ENCODE measurements at regions not wholly inside any gene's neighbourhood (a gene's known extent, or its start where the extent isn't known, plus 50 kb on each side); places are given as distances from the start of the nearest gene placed in this dataset.

GRCh38 chr12:125461831-125462230, 396.6 kb downstream of the AACS start:
- no peak for DNase-seq (ENCODE audit: insufficient read length, low spot score, missing footprints)
- no peak overlapping the region for H3K4me3 ChIP-seq (ENCODE audit: insufficient read depth, low read length)
- H3K4me2 ChIP-seq (ENCODE audit: insufficient read depth, low read length) = no peak overlapping the region
- H3K36me3 ChIP-seq (ENCODE audit: insufficient read depth, low read length) = no peaks in the 10 kb centered on the region
- H3K27ac ChIP-seq (ENCODE audit: low read depth, low read length) = no peak overlapping the region
- no peak for TF ChIP-seq CTCF (IDR thresholded peaks at IDR 0.05; ENCODE audit: extremely low read depth, low read depth, low read length)
- H3K79me2 ChIP-seq (ENCODE audit: insufficient read depth, low read length) = no peaks in the 10 kb centered on the region
- no peak overlapping the region for H2AFZ ChIP-seq (ENCODE audit: low read length)
- H3K4me1 ChIP-seq (ENCODE audit: insufficient read depth, low read length) = no peaks in the 10 kb centered on the region
- peaks cover 6% of the 10 kb centered on the region for H3K9me3 ChIP-seq (ENCODE audit: low read depth, low read length)
- H3K27me3 ChIP-seq (ENCODE audit: insufficient read depth, low read length) = no peaks in the 10 kb centered on the region
- no peaks in the 10 kb centered on the region for H4K20me1 ChIP-seq (ENCODE audit: insufficient read depth, low read length)

- Histone ChIP-seq H3K9me3 (ENCODE audit: low read depth, low read length) (peaks cover 6% of the 10 kb centered on the region), H3K4me3 (ENCODE audit: insufficient read depth, low read length) (no peak overlapping the region), H3K27me3 (ENCODE audit: insufficient read depth, low read length) (no peaks in the 10 kb centered on the region), H2AFZ (ENCODE audit: low read length) (no peak overlapping the region), H3K79me2 (ENCODE audit: insufficient read depth, low read length) (no peaks in the 10 kb centered on the region), H3K4me1 (ENCODE audit: insufficient read depth, low read length) (no peaks in the 10 kb centered on the region), H3K4me2 (ENCODE audit: insufficient read depth, low read length) (no peak overlapping the region), H3K27ac (ENCODE audit: low read depth, low read length) (no peak overlapping the region), H4K20me1 (ENCODE audit: insufficient read depth, low read length) (no peaks in the 10 kb centered on the region), H3K36me3 (ENCODE audit: insufficient read depth, low read length) (no peaks in the 10 kb centered on the region)
- no peak for TF ChIP-seq CTCF (IDR thresholded peaks at IDR 0.05; ENCODE audit: extremely low read depth, low read depth, low read length)
- DNase-seq (ENCODE audit: insufficient read length, low spot score, missing footprints) = no peak
These were observed 398.2 kb downstream of the AACS start for GRCh38 chr12:125463386-125463785.

- Histone ChIP-seq H3K27ac (ENCODE audit: low read depth, low read length) (no peak overlapping the region), H3K27me3 (ENCODE audit: insufficient read depth, low read length) (no peaks in the 10 kb centered on the region), H3K9me3 (ENCODE audit: low read depth, low read length) (peaks cover 3% of the 10 kb centered on the region), H3K79me2 (ENCODE audit: insufficient read depth, low read length) (no peaks in the 10 kb centered on the region), H3K4me3 (ENCODE audit: insufficient read depth, low read length) (no peak overlapping the region), H2AFZ (ENCODE audit: low read length) (no peak overlapping the region), H3K4me2 (ENCODE audit: insufficient read depth, low read length) (no peak overlapping the region), H4K20me1 (ENCODE audit: insufficient read depth, low read length) (no peaks in the 10 kb centered on the region), H3K4me1 (ENCODE audit: insufficient read depth, low read length) (no peaks in the 10 kb centered on the region), H3K36me3 (ENCODE audit: insufficient read depth, low read length) (no peaks in the 10 kb centered on the region)
- no peak for TF ChIP-seq CTCF (IDR thresholded peaks at IDR 0.05; ENCODE audit: extremely low read depth, low read depth, low read length)
- no peak for DNase-seq (ENCODE audit: insufficient read length, low spot score, missing footprints)
These were observed 402.1 kb downstream of the AACS start for GRCh38 chr12:125467363-125467762.

- Histone ChIP-seq H3K4me2 (ENCODE audit: insufficient read depth, low read length) (no peak overlapping the region), H2AFZ (ENCODE audit: low read length) (no peak overlapping the region), H3K4me1 (ENCODE audit: insufficient read depth, low read length) (no peaks in the 10 kb centered on the region), H3K4me3 (ENCODE audit: insufficient read depth, low read length) (no peak overlapping the region), H3K27me3 (ENCODE audit: insufficient read depth, low read length) (no peaks in the 10 kb centered on the region), H3K79me2 (ENCODE audit: insufficient read depth, low read length) (no peaks in the 10 kb centered on the region), H3K27ac (ENCODE audit: low read depth, low read length) (no peak overlapping the region), H3K36me3 (ENCODE audit: insufficient read depth, low read length) (no peaks in the 10 kb centered on the region), H4K20me1 (ENCODE audit: insufficient read depth, low read length) (no peaks in the 10 kb centered on the region), H3K9me3 (ENCODE audit: low read depth, low read length) (peaks cover 3% of the 10 kb centered on the region)
- no peak for DNase-seq (ENCODE audit: insufficient read length, low spot score, missing footprints)
- no peak for TF ChIP-seq CTCF (IDR thresholded peaks at IDR 0.05; ENCODE audit: extremely low read depth, low read depth, low read length)
These were observed 404.4 kb downstream of the AACS start for GRCh38 chr12:125469683-125470082.
